OCI-LY1 (cell line): ENCODE measurements at regions not wholly inside any gene's neighbourhood (a gene's known extent, or its start where the extent isn't known, plus 50 kb on each side); places are given as distances from the start of the nearest gene placed in this dataset.

Source experiments
- H2AFZ ChIP-seq: fragments of 200-600 bp; sonication (generic), shearing (Covaris generic); 2 replicates; pipeline ENCODE4 v1.6.0; 2014; ENCODE audit warnings: antibody characterized with exemption, mild to moderate bottlenecking, low read length
- H3F3A ChIP-seq: fragments of 200-600 bp; sonication (generic), shearing (Covaris generic); 2 replicates; pipeline ENCODE4 v1.6.0; 2014; ENCODE audit warnings: mild to moderate bottlenecking, antibody characterized with exemption, low read length, moderate library complexity; ENCODE audit not compliant: insufficient read depth
- H3K27ac ChIP-seq: fragments of 200-600 bp; sonication (generic); 2 replicates; pipeline ENCODE4 v1.5.1; 2014; ENCODE audit warnings: low read length, mixed run types, mild to moderate bottlenecking, low read depth; ENCODE audit not compliant: poor library complexity, severe bottlenecking
- H3K27me3 ChIP-seq: fragments of 200-600 bp; sonication (generic); 2 replicates; pipeline ENCODE4 v1.6.0; 2014; ENCODE audit warnings: antibody characterized with exemption, mild to moderate bottlenecking, low read length, moderate library complexity; ENCODE audit not compliant: insufficient read depth
- H3K36me3 ChIP-seq: fragments of 200-600 bp; sonication (generic); 2 replicates; pipeline ENCODE4 v1.6.1; 2014; ENCODE audit warnings: mild to moderate bottlenecking, antibody characterized with exemption, low read length, moderate library complexity, mixed read lengths; ENCODE audit not compliant: insufficient read depth
- H3K4me1 ChIP-seq: fragments of 200-600 bp; sonication (generic); 2 replicates; pipeline ENCODE4 v1.5.1; 2014; ENCODE audit warnings: mild to moderate bottlenecking, low read length, moderate library complexity; ENCODE audit not compliant: insufficient read depth, severe bottlenecking
- H3K4me2 ChIP-seq: fragments of 200-600 bp; sonication (generic), shearing (Covaris generic); 2 replicates; pipeline ENCODE4 v1.6.1; 2014; ENCODE audit warnings: low read length
- H3K4me3 ChIP-seq: fragments of 200-600 bp; sonication (generic); 2 replicates; pipeline ENCODE4 v1.5.1; 2014; ENCODE audit warnings: low read length, low read depth, mild to moderate bottlenecking, mixed read lengths; ENCODE audit not compliant: poor library complexity, severe bottlenecking
- H3K79me2 ChIP-seq: fragments of 200-600 bp; shearing (Covaris generic); 2 replicates; pipeline ENCODE4 v1.6.1; 2016; ENCODE audit warnings: mixed run types, low read length, mixed read lengths; ENCODE audit not compliant: insufficient read depth
- H3K9ac ChIP-seq: fragments of 200-600 bp; sonication (generic), shearing (Covaris generic); 2 replicates; pipeline ENCODE4 v1.6.1; 2014; ENCODE audit warnings: mild to moderate bottlenecking, low read length, mixed read lengths
- H3K9me2 ChIP-seq: fragments of 200-600 bp; sonication (generic), shearing (Covaris generic); 2 replicates; pipeline ENCODE4 v1.6.1; 2014; ENCODE audit warnings: low read depth, mild to moderate bottlenecking, low read length, mixed read lengths
- H3K9me3 ChIP-seq: fragments of 200-600 bp; shearing (Covaris generic); 2 replicates; pipeline ENCODE4 v1.6.1; 2014; ENCODE audit warnings: low read length, mixed read lengths
- H4K20me1 ChIP-seq: fragments of 200-600 bp; sonication (generic), shearing (Covaris generic); 2 replicates; pipeline ENCODE4 v1.6.0; 2016; ENCODE audit warnings: mild to moderate bottlenecking, low read length; ENCODE audit not compliant: insufficient read depth
- EZH2 ChIP-seq: fragments of 200-600 bp; sonication (generic), shearing (Covaris generic); IDR thresholded peaks from 2 replicates; pipeline ENCODE4 v1.8.0; 2017; ENCODE audit warnings: borderline replicate concordance, mixed run types, mild to moderate bottlenecking, antibody characterized with exemption, low read length, moderate library complexity, mixed read lengths
- TF ChIP-seq, protein P1 (sequence below): fragments of 200-600 bp; sonication (generic), shearing (Covaris generic); IDR thresholded peaks from 2 replicates; pipeline ENCODE4 v1.5.1; 2017; ENCODE audit warnings: mild to moderate bottlenecking, antibody characterized with exemption, low read length, moderate library complexity, mixed read lengths

DNA sequence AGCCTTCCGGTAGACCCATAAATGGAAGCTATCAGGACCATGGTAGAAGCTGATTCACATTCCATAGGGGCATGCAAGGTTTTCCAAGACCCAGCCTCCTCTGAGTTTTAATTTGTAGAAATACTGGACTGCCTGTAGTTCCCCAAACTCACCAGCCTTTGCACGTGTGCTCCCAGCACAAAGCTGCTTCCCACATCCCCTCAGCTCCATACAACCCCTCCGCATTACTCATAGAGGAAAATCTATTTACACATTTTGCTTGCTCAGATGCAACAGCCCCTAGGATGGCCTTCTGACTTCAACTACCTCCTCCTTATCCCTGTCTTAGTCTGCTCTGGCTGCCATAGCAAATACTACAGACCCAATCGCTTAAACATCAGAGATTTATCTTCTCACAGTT lies 336.2 kb downstream of the SETD4 start:
- H3K9me3 ChIP-seq: no peaks in the 10 kb centered on the region

GRCh38 chr21:35721701-35722100 lies 338.6 kb downstream of the SETD4 start:
- Histone ChIP-seq H4K20me1 (no peaks in the 10 kb centered on the region), H3K79me2 (no peaks in the 10 kb centered on the region), H3K4me2 (no peak overlapping the region), H3K4me1 (no peaks in the 10 kb centered on the region), H3K9me2 (no peaks in the 10 kb centered on the region), H3K9ac (no peak overlapping the region), H3K9me3 (no peaks in the 10 kb centered on the region), H3K36me3 (no peaks in the 10 kb centered on the region), H2AFZ (no peak overlapping the region), H3K4me3 (no peak overlapping the region), H3K27ac (no peak overlapping the region), H3F3A (no peaks in the 10 kb centered on the region), H3K27me3 (no peaks in the 10 kb centered on the region)
- TF ChIP-seq EZH2: no peak
- TF ChIP-seq, protein P1, sequence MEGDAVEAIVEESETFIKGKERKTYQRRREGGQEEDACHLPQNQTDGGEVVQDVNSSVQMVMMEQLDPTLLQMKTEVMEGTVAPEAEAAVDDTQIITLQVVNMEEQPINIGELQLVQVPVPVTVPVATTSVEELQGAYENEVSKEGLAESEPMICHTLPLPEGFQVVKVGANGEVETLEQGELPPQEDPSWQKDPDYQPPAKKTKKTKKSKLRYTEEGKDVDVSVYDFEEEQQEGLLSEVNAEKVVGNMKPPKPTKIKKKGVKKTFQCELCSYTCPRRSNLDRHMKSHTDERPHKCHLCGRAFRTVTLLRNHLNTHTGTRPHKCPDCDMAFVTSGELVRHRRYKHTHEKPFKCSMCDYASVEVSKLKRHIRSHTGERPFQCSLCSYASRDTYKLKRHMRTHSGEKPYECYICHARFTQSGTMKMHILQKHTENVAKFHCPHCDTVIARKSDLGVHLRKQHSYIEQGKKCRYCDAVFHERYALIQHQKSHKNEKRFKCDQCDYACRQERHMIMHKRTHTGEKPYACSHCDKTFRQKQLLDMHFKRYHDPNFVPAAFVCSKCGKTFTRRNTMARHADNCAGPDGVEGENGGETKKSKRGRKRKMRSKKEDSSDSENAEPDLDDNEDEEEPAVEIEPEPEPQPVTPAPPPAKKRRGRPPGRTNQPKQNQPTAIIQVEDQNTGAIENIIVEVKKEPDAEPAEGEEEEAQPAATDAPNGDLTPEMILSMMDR: no peak

More for the DNA sequence above, 336.2 kb downstream of the SETD4 start:
- Histone ChIP-seq H2AFZ (no peak overlapping the region), H3K36me3 (no peaks in the 10 kb centered on the region), H3K4me2 (no peak overlapping the region), H3K4me3 (no peak overlapping the region), H3K79me2 (no peaks in the 10 kb centered on the region), H4K20me1 (no peaks in the 10 kb centered on the region), H3K4me1 (no peaks in the 10 kb centered on the region), H3K9me2 (no peaks in the 10 kb centered on the region), H3K9ac (no peak overlapping the region), H3K27me3 (no peaks in the 10 kb centered on the region), H3K27ac (no peak overlapping the region), H3F3A (no peaks in the 10 kb centered on the region)
- TF ChIP-seq, protein P1: no peak

GRCh38 chr21:35720208-35720731 lies 340.1 kb downstream of the SETD4 start:
- no peaks in the 10 kb centered on the region for H3K4me1 ChIP-seq
- H3K4me2 ChIP-seq: no peak overlapping the region
- no peaks in the 10 kb centered on the region for H3K9me3 ChIP-seq
- no peaks in the 10 kb centered on the region for H4K20me1 ChIP-seq
- H3K4me3 ChIP-seq: no peak overlapping the region
- no peaks in the 10 kb centered on the region for H3K9me2 ChIP-seq
- H3K79me2 ChIP-seq: no peaks in the 10 kb centered on the region
- no peak overlapping the region for H2AFZ ChIP-seq
- no peak overlapping the region for H3K9ac ChIP-seq
- H3F3A ChIP-seq: no peaks in the 10 kb centered on the region
- no peak overlapping the region for H3K27ac ChIP-seq
- H3K36me3 ChIP-seq: no peaks in the 10 kb centered on the region
- no peaks in the 10 kb centered on the region for H3K27me3 ChIP-seq
- TF ChIP-seq, protein P1: no peak
- no peak for TF ChIP-seq EZH2
